ENCODE measurements at regions not wholly inside any gene's neighbourhood (a gene's known extent, or its start where the extent isn't known, plus 50 kb on each side); places are given as distances from the start of the nearest gene placed in this dataset.

GRCh38 chr9:119726035-119726434 lies 356.8 kb upstream of the BRINP1 start:
- H3K4me3 ChIP-seq (ENCODE audit: low read depth in 2 of 2, low read length in 2 of 2): no peak overlapping the region
- H3K36me3 ChIP-seq (ENCODE audit: control insufficient read depth, insufficient read depth, low read length): no peaks in the 10 kb centered on the region
- TF ChIP-seq REST (IDR thresholded peaks at IDR 0.05; ENCODE audit: insufficient read depth in 1 of 2, low read depth in 2 of 2, low read length in 1 of 2): no peak
- no peak for TF ChIP-seq CTCF (IDR thresholded peaks at IDR 0.05)
- no peak for TF ChIP-seq SIN3A (IDR thresholded peaks at IDR 0.05; ENCODE audit: borderline replicate concordance, insufficient read depth, low read depth, low read length)
- no peak for TF ChIP-seq TCF7L2 (IDR thresholded peaks at IDR 0.05; ENCODE audit: low read depth, low read length)
- TF ChIP-seq POLR2AphosphoS5 (IDR thresholded peaks at IDR 0.05; ENCODE audit: low read depth, low read length): no peak
- H3K27me3 ChIP-seq (ENCODE audit: control insufficient read depth, insufficient read depth, low read length): no peaks in the 10 kb centered on the region
- ATAC-seq: no peak
- DNase-seq (ENCODE audit: low read depth, low spot score): no peak
- no peaks in the 10 kb centered on the region for H3K9me3 ChIP-seq (ENCODE audit: control insufficient read depth, insufficient read depth, low read depth, low read length)
- CTCF ChIA-PET: no interaction called here
- in situ Hi-C loops (cut with HindIII; ENCODE audit: low pct_unique_long_range_greater_than_20kb, low sequenced_read_pairs) (no loop called here), intact Hi-C loops (cut with micrococcal nuclease; ENCODE audit: unreplicated experiment) (no loop called here)
- H3K27ac ChIP-seq (ENCODE audit: low read length): no peak overlapping the region
- H3K4me1 ChIP-seq (ENCODE audit: control insufficient read depth, insufficient read depth, low read length): no peaks in the 10 kb centered on the region
- POLR2A ChIA-PET: no interaction called here
- no TSS peak for BruUV-seq (replicated peaks)

- H3K9me3 ChIP-seq (ENCODE audit: control insufficient read depth, insufficient read depth, low read depth, low read length): no peaks in the 10 kb centered on the region
- H3K4me1 ChIP-seq (ENCODE audit: control insufficient read depth, insufficient read depth, low read length): no peaks in the 10 kb centered on the region
- DNase-seq (ENCODE audit: low read depth, low spot score) (no peak), ATAC-seq (no peak)
- H3K27me3 ChIP-seq (ENCODE audit: control insufficient read depth, insufficient read depth, low read length): no peaks in the 10 kb centered on the region
- ChIA-PET POLR2A (no interaction called here), CTCF (no interaction called here)
- no peak overlapping the region for H3K27ac ChIP-seq (ENCODE audit: low read length)
- intact Hi-C loops (cut with micrococcal nuclease; ENCODE audit: unreplicated experiment): no loop called here
- TF ChIP-seq TCF7L2 (IDR thresholded peaks at IDR 0.05; ENCODE audit: low read depth, low read length) (no peak), POLR2AphosphoS5 (IDR thresholded peaks at IDR 0.05; ENCODE audit: low read depth, low read length) (no peak), SIN3A (IDR thresholded peaks at IDR 0.05; ENCODE audit: borderline replicate concordance, insufficient read depth, low read depth, low read length) (no peak), CTCF (IDR thresholded peaks at IDR 0.05) (no peak), REST (IDR thresholded peaks at IDR 0.05; ENCODE audit: insufficient read depth in 1 of 2, low read depth in 2 of 2, low read length in 1 of 2) (no peak)
- in situ Hi-C loops (cut with HindIII; ENCODE audit: low pct_unique_long_range_greater_than_20kb, low sequenced_read_pairs): no loop called here
- BruUV-seq (replicated peaks): no TSS peak
- no peaks in the 10 kb centered on the region for H3K36me3 ChIP-seq (ENCODE audit: control insufficient read depth, insufficient read depth, low read length)
- H3K4me3 ChIP-seq (ENCODE audit: low read depth in 2 of 2, low read length in 2 of 2): no peak overlapping the region
Observed at GRCh38 chr9:119722384-119722783, 353.1 kb upstream of the BRINP1 start.
